ENCODE measurements at regions not wholly inside any gene's neighbourhood (a gene's known extent, or its start where the extent isn't known, plus 50 kb on each side); places are given as distances from the start of the nearest gene placed in this dataset.

DNA sequence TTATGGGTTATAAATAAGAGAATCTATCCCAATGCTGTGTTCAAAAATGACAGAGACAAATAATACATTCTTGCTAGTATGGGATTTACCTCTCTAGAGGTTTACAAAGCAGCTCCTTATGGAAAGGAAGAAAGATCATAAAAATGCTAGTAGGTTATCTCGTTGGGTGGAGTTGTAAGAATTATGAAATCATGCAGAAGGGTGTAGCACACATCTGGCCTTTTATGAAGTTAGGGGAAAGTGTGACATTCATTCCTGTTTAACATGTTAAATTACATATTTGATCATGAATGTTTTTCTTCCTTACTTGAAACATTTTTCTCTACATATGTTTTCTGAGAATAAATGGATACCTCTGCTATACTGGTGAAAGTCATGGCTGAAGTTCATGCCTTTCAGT lies 414.2 kb downstream of the SH3GL2 start:
- Histone ChIP-seq H2BK20ac (ENCODE audit: low read depth, low read length) (no peak overlapping the region), H4K5ac (ENCODE audit: low read depth, low read length) (no peak overlapping the region), H3K56ac (ENCODE audit: extremely low read depth, insufficient read depth, low read length) (no peak overlapping the region), H3K9ac (ENCODE audit: low read depth, low read length) (no peak overlapping the region), H2BK120ac (ENCODE audit: low read depth, low read length) (no peak overlapping the region), H3K27me3 (ENCODE audit: control insufficient read depth, insufficient read depth, low read length) (no peaks in the 10 kb centered on the region), H2AK9ac (replicated peaks; ENCODE audit: low read depth, low read length, poor library complexity) (no peak overlapping the region), H3K4me2 (ENCODE audit: low read depth, low read length) (no peak overlapping the region), H3K18ac (ENCODE audit: low read depth, low read length) (no peak overlapping the region), H3K4me3 (ENCODE audit: insufficient read depth, low read depth, low read length) (no peak overlapping the region), H4K91ac (ENCODE audit: insufficient read depth, low read depth, low read length) (no peak overlapping the region), H2BK5ac (ENCODE audit: low read depth, low read length, poor library complexity, severe bottlenecking) (no peak overlapping the region), H3K4ac (ENCODE audit: low read depth, low read length) (no peak overlapping the region), H2AK5ac (ENCODE audit: low read depth, low read length) (no peak overlapping the region), H2AFZ (replicated peaks; ENCODE audit: low read length, poor library complexity) (no peak overlapping the region), H3K9me1 (ENCODE audit: insufficient read depth, low read length) (no peaks in the 10 kb centered on the region), H3K36me3 (ENCODE audit: control insufficient read depth, insufficient read depth, low read length) (no peaks in the 10 kb centered on the region), H3K27ac (ENCODE audit: insufficient read depth, low read length) (no peak overlapping the region), H3K4me1 (ENCODE audit: control insufficient read depth, insufficient read depth, low read length) (no peaks in the 10 kb centered on the region), H4K20me1 (ENCODE audit: insufficient read depth, low read length) (no peaks in the 10 kb centered on the region), H4K8ac (ENCODE audit: low read depth in 2 of 2, low read length in 2 of 2) (no peak overlapping the region), H3K9me3 (ENCODE audit: control insufficient read depth, insufficient read depth, low read length) (no peaks in the 10 kb centered on the region), H2BK15ac (ENCODE audit: low read depth, low read length) (no peak overlapping the region), H3K14ac (replicated peaks; ENCODE audit: low read depth, low read length) (no peak overlapping the region), H3K79me1 (ENCODE audit: low read depth in 1 of 2, low read length in 2 of 2) (no peaks in the 10 kb centered on the region), H3K23ac (ENCODE audit: low read depth, low read length) (no peak overlapping the region)
- ChIA-PET POLR2A (ENCODE audit: unreplicated experiment) (no interaction called here), CTCF (no interaction called here)
- ATAC-seq (ENCODE audit: low read depth), result no peak
- DNase-seq, result no peak
- TF ChIP-seq POLR2A (IDR thresholded peaks at IDR 0.05; ENCODE audit: low read depth, low read length), result no peak
- no peak for TF ChIP-seq MXI1 (IDR thresholded peaks at IDR 0.05; ENCODE audit: borderline replicate concordance, low read depth, low read length)
- TF ChIP-seq, protein P1, sequence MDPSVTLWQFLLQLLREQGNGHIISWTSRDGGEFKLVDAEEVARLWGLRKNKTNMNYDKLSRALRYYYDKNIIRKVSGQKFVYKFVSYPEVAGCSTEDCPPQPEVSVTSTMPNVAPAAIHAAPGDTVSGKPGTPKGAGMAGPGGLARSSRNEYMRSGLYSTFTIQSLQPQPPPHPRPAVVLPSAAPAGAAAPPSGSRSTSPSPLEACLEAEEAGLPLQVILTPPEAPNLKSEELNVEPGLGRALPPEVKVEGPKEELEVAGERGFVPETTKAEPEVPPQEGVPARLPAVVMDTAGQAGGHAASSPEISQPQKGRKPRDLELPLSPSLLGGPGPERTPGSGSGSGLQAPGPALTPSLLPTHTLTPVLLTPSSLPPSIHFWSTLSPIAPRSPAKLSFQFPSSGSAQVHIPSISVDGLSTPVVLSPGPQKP (IDR thresholded peaks at IDR 0.05; ENCODE audit: borderline replicate concordance, low read depth, low read length), result no peak
- WGBS, 2 experiments (ENCODE audit: extremely low coverage in 2 of 2, insufficient read length in 1 of 2), result no CpG with 5 or more reads among the region's 1 CpG
- in situ Hi-C loops (cut with MboI; ENCODE audit: low sequenced_read_pairs), result no loop called here
- intact Hi-C loops (cut with micrococcal nuclease), result no loop called here
- BruUV-seq (replicated peaks), result no TSS peak
- dilution Hi-C loops (cut with HindIII; ENCODE audit: low sequenced_read_pairs, unreplicated experiment), result no loop called here
